ENCODE measurements at regions not wholly inside any gene's neighbourhood (a gene's known extent, or its start where the extent isn't known, plus 50 kb on each side); places are given as distances from the start of the nearest gene placed in this dataset.

- TF ChIP-seq, protein P1, sequence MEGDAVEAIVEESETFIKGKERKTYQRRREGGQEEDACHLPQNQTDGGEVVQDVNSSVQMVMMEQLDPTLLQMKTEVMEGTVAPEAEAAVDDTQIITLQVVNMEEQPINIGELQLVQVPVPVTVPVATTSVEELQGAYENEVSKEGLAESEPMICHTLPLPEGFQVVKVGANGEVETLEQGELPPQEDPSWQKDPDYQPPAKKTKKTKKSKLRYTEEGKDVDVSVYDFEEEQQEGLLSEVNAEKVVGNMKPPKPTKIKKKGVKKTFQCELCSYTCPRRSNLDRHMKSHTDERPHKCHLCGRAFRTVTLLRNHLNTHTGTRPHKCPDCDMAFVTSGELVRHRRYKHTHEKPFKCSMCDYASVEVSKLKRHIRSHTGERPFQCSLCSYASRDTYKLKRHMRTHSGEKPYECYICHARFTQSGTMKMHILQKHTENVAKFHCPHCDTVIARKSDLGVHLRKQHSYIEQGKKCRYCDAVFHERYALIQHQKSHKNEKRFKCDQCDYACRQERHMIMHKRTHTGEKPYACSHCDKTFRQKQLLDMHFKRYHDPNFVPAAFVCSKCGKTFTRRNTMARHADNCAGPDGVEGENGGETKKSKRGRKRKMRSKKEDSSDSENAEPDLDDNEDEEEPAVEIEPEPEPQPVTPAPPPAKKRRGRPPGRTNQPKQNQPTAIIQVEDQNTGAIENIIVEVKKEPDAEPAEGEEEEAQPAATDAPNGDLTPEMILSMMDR (conservative IDR thresholded peaks at IDR 0.05) = no peak
- H3K36me3 Mint-ChIP-seq = no peaks in the 10 kb centered on the region
- no peak overlapping the region for H3K27ac Mint-ChIP-seq
- no peaks in the 10 kb centered on the region for H3K4me1 Mint-ChIP-seq (ENCODE audit: unreplicated experiment)
- no peaks in the 10 kb centered on the region for H3K9me3 Mint-ChIP-seq
- no peaks in the 10 kb centered on the region for H3K27me3 Mint-ChIP-seq
- no peak for DNase-seq (ENCODE audit: extremely low spot score, unreplicated experiment)
- no peak overlapping the region for H3K4me3 Mint-ChIP-seq
Measured at GRCh38 chr4:59024257-59024656, 1914.1 kb upstream of the IGFBP7 start.

DNA sequence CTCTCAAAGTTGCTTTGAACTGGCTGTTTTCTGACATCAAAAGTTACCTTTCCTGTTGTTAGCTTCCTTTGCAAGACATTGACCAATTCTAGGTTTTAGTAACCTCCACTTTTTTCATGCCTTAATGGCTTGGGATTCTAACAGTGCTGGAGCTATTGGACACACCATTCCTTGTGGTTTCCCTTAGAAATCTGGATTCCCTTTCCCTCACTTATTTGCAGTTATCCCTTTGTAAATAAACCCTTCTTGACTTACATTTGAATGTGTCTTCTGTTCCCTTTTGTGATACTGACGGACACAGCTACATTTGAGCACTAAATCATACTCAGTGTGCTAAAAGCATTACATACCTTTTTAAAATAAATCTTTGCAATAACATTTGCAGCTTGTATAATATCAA, 1927.6 kb upstream of the IGFBP7 start:
- Mint-ChIP-seq H3K9me3 (peaks cover 2% of the 10 kb centered on the region), H3K4me3 (no peak overlapping the region), H3K27ac (no peak overlapping the region), H3K27me3 (no peaks in the 10 kb centered on the region), H3K36me3 (no peaks in the 10 kb centered on the region), H3K4me1 (ENCODE audit: unreplicated experiment) (no peaks in the 10 kb centered on the region)
- TF ChIP-seq, protein P1 (conservative IDR thresholded peaks at IDR 0.05) = no peak
- DNase-seq (ENCODE audit: extremely low spot score, unreplicated experiment) = no peak

DNA sequence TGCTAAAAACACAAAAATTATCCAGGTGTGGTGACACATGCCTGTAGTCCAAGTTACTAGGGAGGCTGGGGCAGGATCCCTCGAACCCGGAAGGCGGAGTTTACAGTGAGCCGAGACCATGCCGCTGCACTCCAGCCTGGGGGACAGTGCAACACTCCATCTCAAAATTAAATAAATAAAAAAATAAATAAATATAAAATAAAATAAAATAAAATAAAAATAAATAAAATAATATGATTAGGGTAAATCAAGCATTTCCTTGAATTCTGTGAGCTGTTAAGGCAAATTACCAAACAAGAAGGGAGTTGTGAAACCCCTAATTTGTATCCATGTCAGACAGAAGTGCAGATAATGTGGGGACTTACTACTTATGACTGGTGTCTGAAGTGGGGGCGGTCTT, 1928.9 kb upstream of the IGFBP7 start:
- H3K9me3 Mint-ChIP-seq = no peaks in the 10 kb centered on the region
- H3K27ac Mint-ChIP-seq = no peak overlapping the region
- H3K36me3 Mint-ChIP-seq = no peaks in the 10 kb centered on the region
- no peak overlapping the region for H3K4me3 Mint-ChIP-seq
- no peak for DNase-seq (ENCODE audit: extremely low spot score, unreplicated experiment)
- H3K4me1 Mint-ChIP-seq (ENCODE audit: unreplicated experiment) = no peaks in the 10 kb centered on the region
- TF ChIP-seq, protein P1 (conservative IDR thresholded peaks at IDR 0.05) = no peak
- no peaks in the 10 kb centered on the region for H3K27me3 Mint-ChIP-seq

DNA sequence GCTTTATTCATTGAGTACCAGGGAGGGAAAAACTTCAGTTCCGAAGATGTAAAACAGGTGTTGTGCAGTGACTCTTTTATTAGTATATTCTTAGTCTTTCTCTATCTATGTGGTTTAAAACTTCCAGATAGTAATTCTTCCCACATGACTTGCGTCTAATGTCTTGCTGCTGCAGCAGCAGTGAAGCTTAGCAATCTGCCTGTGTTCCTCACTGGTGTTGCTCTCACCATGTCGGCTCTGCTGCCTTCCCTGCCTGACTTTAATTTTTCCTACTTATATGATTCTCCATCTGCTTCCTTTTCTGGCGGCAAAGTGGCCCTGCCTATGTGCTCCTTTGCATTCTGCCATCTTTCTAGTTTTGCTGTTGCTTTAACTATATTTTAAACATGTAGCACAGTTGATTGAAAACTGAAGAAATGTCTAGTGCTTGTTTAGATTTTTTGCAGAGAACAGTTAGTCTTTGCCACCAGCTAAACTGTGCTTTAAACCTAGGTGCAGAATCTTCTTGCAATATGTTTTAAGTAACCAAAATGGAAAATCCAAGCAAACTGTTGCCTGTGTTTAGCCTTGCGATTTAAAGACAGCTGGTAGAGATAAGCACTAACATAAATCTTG, 1934.2 kb upstream of the IGFBP7 start:
- TF ChIP-seq, protein P1 (conservative IDR thresholded peaks at IDR 0.05) = no peak
- Mint-ChIP-seq H3K4me3 (no peak overlapping the region), H3K27ac (no peak overlapping the region), H3K4me1 (ENCODE audit: unreplicated experiment) (no peaks in the 10 kb centered on the region), H3K27me3 (no peaks in the 10 kb centered on the region), H3K36me3 (no peaks in the 10 kb centered on the region), H3K9me3 (no peaks in the 10 kb centered on the region)
- no peak for DNase-seq (ENCODE audit: extremely low spot score, unreplicated experiment)

DNA sequence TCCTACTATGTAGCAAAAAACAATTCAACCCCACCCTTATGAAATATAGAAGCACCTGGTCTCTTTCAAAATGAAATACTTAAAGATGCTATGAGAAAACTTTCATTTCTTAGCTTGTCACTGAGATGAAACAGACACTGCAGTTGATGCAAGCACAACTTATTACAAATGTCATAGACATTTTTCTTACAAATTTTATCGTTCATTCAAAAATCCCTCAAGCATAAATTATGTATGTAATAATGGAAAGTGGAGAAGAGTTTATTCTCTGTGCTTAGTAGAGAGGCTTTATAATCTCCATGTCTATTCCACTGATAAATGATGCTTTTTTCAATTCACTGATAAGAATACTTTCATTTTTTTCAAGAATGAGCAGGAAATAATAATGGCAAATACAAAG, 1943.9 kb upstream of the IGFBP7 start:
- no peak overlapping the region for H3K27ac Mint-ChIP-seq
- peaks cover 8% of the 10 kb centered on the region for H3K9me3 Mint-ChIP-seq
- DNase-seq (ENCODE audit: extremely low spot score, unreplicated experiment) = no peak
- TF ChIP-seq, protein P1 (conservative IDR thresholded peaks at IDR 0.05) = no peak
- H3K27me3 Mint-ChIP-seq = no peaks in the 10 kb centered on the region
- peaks cover 3% of the 10 kb centered on the region for H3K4me1 Mint-ChIP-seq (ENCODE audit: unreplicated experiment)
- no peak overlapping the region for H3K4me3 Mint-ChIP-seq
- H3K36me3 Mint-ChIP-seq = no peaks in the 10 kb centered on the region

DNA sequence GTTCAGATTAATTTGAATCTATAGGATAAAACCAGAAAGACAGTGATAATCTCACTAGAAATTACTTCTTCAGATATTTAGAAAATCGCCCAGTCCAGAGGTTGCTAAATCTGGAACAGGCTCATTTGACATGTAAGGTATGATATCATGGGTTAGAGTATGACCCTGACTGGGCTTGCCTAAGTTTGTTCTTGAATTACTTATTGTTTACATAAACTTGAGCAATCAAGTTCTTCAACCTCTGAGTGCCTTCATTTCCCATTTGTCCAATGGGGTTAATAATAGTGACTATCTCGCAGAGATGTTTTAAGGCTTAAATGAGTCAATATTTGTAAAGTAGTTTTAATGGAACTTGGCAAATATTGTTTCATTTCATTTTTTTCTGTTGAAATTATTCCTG, 1947.6 kb upstream of the IGFBP7 start:
- peaks cover 4% of the 10 kb centered on the region for H3K9me3 Mint-ChIP-seq
- no peaks in the 10 kb centered on the region for H3K36me3 Mint-ChIP-seq
- H3K27me3 Mint-ChIP-seq = no peaks in the 10 kb centered on the region
- H3K4me3 Mint-ChIP-seq = no peak overlapping the region
- no peak overlapping the region for H3K27ac Mint-ChIP-seq
- TF ChIP-seq, protein P1 (conservative IDR thresholded peaks at IDR 0.05) = no peak
- no peak for DNase-seq (ENCODE audit: extremely low spot score, unreplicated experiment)
- peaks cover 4% of the 10 kb centered on the region for H3K4me1 Mint-ChIP-seq (ENCODE audit: unreplicated experiment)

Measured in type B pancreatic cell (in vitro differentiated cells).